Peyer's patch (tissue), 4 donors: ENCODE measurements at regions not wholly inside any gene's neighbourhood (a gene's known extent, or its start where the extent isn't known, plus 50 kb on each side); places are given as distances from the start of the nearest gene placed in this dataset.

Experiments used
- CTCF ChIP-seq, 6 experiments: fragments of 450-650 bp in 4 of 6; fragments of 200-600 bp in 2 of 6; sonication (generic) in 1 of 6; IDR thresholded peaks; one replicate each; pipeline ENCODE4 v1.5.1; 2017 to 2019; ENCODE audit warnings: antibody characterized with exemption in 6 of 6, mild to moderate bottlenecking in 3 of 6, moderate library complexity in 1 of 6
- POLR2A ChIP-seq, 2 donors: fragments of 450-650 bp; IDR thresholded peaks; one replicate each; pipeline ENCODE4 v1.5.1; 2017; ENCODE audit warnings: antibody characterized with exemption in 2 of 2, mild to moderate bottlenecking in 2 of 2, moderate library complexity in 2 of 2

GRCh38 chr15:24823473-24823872 lies 131.3 kb upstream of the SNRPN start:
- TF ChIP-seq CTCF (IDR thresholded peaks at IDR 0.05): no peak
- TF ChIP-seq POLR2A (IDR thresholded peaks at IDR 0.05): no peak
